ENCODE measurements at regions not wholly inside any gene's neighbourhood (a gene's known extent, or its start where the extent isn't known, plus 50 kb on each side); places are given as distances from the start of the nearest gene placed in this dataset.
"Not testable (repeated sequence)": the region's sequence is repeated elsewhere in the genome, so short reads cannot be mapped to it uniquely, and the experiment has no call there.

DNA sequence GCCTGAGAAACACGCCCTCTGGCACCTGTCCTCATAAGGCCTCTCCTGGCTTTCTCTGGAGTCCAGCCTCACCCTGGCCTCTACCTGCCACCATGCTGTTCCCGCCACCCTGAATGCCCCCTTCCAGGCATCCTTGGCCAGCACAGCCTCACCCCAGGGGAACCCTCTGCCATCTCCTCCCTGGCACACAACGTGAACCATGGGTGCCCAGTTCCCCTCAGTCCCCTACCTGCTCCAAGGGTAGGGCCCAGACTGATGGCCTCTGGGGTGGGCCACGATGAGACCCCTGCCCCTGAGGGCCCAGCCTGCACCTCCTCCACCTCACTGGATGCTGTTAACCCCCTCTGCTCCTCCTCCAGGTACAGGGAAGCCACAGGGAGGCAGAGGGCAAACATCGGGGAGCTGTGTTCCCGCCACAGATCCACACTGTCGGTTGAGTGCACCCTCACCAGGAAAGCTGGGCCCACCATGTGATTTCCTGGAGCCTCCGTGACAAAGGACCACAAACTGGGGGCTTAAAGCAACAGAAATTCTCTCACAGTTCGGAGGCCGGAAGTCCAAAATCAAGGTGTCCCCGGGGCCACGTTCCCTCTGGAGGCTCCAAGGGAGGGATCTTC, 169.6 kb downstream of the BRD1 start:
- no peak for DNase-seq

DNA sequence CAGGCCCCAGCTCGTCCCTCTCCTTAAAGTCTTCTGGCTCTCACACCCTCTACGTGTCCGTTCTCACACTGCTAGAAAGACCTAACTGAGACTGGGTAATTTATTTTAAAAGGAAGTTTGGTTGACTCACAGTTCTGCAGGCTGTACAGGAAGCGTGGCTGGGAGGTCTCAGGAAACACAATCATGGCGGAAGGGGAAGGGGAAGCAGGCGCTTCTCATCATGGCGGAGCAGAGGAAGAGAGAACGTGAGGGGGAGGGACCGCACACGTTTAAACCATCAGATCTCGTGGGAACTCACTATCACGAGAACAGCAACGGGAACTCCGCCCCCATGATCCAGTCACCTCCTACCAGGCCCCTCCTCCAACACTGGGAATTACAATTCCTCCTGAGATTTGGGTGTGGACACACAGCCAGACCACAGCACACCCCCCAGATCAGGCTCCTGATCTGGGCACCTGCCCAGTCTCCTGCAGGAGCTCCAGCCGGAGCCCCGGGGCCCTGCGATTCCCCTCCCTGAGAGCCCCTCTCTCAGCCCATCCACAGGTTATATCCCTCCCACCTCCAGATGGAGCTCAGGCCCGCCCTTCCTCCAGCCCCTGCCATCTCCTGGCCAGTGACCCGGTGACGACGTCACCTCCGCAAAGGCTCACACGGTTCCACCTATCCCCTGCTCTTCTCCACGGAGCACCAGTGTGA, 170.2 kb downstream of the BRD1 start:
- DNase-seq: no peak

DNA sequence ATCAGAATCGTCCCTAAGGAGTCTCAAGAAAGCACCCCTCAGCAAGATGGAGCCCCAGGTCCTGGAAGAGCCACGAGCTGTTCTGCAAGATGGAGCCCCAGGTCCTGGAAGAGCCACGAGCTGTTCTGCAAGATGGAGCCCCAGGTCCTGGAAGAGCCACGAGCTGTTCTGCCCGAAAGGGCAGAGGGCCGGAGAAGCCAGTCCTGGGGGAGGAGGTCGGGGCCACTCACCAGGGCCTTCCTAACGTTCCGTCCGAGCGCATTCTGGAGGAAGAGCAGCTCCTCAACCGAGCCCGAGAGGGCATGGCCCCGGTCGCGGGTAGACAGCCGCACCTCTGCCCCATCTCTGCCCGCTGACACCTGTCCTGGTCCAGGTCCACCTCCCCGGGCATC, 170.8 kb downstream of the BRD1 start:
- not testable (repeated sequence) for DNase-seq

DNA sequence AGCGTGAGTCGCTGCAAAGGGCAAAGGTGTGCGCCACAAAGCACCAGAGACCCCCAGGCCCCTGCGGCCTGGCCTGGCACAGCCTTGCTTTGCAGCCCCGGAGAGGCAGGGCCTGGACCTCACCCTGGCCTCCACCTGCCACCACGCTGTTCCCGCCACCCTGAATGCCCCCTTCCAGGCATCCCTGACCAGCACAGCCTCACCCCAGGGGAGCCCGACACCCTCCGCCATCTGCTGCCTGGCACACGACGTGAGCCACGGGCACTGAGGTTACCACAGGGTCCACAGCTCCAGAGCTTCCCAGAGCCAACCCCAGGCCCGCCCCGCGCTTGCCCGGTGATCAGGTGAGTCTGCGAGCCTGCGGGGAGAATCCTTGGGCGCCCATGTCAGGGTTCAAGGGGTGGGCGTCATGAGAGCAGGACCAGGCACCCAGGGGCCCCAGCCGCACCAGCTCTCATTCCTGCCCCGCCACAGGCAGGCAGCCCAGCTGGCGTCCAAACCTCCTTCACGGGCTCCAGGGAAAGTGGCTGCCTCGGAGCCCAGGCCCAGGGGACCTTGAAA, 171.3 kb downstream of the BRD1 start:
- no peak for DNase-seq

DNA sequence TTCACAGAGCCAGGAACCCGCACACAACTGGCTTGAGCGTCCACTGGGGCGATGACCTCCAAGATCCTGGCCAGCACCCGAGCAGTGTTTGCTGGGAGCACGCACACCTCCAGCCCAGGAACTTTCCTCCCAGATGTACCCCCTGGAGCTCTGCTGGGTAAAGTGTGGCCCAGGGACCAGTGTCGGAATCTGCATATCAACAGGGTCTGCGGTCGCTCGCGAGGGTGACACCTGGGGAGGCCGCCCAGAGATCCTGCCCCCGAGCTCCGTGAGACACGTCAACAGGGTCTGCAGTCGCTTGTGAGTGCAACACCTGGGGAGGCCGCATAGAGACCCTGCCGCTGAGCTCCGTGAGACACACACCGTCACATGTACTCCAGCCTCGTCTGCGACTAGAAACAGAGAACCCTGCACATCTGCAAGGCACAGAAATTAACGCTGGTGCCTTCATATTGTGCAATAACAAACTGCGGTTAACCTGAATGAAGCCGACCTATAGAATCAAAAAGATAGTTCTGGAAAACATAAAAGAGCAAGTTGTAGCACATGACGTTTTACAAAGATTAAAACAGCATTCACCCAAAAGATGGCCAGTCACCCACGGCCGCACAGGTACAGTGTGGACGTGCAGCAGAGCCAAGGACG, 172.4 kb downstream of the BRD1 start:
- no peak for DNase-seq

DNA sequence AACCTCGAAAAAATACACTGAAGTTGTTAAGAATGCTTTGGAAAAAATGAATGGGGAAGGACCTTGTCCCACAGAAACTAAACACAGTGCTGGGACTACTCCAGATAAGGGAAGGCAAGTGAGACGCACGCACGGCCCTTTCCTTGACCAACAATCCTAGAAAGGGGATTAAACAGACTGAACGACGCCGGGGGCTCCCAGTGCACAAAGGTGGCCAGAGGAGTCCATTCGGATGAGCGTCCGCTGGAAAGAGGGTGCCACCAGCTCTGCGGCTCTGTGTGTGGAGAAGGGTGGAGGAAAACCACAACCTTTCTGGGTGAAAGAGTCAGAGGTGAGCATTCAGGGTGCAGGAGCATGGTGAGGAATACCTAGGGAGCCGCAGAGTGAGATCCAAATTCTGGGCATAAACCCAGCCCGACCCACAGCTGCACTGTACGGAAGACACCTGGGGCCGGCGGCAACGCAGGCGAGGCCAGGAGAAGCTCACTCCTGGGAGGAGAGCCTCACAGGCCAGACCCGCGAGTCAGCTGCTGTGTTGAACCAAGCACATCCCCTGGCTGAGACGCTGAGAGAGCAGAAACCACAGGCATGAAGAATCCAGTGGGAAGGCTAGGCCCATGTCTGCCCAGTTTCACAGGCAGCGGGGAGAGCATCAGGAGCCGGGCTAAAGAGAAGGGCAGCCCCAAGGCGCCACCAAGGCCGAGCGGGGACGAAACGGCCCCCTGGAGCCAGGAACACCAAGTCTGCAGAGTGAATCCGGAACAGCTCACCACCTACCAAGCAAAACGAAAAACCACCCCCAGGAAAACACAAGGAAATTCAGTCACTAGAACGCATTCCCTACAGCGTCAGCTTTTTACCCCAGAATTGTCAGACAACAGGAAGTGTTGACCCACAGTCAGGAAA, 177.1 kb downstream of the BRD1 start:
- DNase-seq: no peak

DNA sequence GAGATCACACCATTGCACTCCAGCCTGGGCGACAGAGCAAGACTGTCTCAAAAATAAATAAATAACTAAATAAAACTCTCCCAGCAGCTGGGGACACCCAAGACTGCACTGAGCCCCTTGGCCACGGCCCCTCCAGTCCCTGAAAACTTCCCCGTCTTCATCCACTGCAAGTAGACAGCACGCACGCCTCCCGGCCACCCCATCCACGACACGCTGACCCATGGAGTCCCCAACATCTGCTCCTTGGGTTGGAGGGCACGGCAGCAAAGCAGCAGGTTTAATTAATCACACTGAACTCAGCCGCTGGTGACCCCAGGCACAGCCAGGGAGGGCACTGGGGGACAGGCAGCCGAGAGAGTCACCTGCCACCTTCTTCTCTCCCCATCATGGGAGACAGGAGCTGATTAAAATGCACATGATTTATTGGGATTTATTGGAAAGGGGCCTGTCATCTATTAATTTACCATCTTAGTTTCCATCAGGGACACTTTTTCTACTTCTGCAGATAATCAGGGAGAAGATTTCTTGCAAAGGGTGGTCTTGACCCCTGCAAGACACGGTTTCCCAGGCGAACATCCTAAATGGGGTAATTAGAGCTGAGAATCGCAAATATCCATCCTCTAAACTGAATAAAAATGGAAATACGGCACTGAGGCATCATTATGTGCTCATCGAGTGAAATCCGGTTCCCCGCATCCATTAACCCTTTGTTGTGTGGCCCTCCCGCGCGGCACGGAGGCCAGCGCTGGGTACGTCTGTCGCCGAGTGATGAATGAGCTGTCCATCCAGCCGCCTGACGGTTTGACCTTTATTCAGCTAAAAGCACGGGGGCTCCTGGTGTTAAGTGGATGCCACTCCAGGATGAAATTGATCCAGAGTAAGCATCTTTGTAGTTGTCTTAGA, 178.3 kb downstream of the BRD1 start:
- no peak for DNase-seq

DNA sequence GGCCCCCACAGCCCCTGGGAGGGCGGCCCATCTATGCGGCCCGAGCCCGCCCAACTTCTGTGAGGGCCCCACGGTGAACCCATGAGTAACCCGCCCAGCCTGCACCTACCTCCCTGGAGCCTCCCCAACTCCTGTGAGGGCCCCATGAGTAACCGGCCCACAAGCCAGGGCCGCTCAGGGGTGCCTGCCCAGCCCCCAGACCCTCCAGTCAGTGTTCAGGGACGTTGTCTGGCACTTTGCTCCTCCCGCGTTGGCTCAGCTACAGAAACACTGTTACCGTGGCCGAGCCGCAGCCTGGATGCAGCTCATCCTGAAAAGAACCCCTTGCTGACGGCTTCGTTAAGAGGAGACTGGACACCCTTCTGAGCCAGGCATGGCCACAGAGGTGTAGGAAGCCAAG, 179.6 kb downstream of the BRD1 start:
- DNase-seq: no peak

DNA sequence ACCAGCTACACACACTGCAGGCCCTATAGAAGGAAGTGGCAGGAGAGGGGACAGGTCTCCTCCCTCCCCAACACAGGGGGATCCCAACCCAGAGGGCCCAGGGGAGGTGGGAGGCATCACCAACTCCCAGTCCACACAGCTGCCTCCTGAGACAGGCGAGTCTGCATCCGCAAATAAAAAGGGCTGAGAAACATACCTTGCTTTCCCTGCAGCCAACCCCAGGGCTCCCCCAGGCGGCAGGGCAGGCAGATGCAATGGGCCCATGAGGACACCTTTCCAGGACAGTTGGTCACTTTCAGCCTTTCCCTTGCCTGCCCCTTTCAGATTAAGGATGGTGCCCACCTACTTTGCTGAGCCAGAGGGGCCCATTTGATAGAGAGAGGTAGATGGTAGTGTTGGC, 180.0 kb downstream of the BRD1 start:
- no peak for DNase-seq

DNA sequence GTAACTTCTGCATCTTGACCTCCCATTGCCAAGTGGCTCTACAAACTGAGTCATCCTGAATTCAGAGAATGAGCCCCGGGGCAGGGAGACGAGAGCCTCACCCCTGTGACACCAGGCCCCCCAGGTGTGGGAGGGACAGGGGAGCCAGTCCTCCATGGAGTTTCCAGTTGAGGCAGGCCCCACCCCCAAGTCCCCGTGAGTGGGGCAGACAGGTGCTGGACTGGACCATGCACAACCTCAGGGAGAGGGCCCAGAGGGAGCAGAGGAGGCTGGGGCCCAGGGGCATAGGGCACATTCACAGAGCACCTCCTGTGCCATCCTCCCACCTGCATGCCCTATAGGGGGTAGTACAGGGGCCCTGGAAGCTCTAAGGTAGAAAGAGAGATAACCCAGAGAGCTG, 180.8 kb downstream of the BRD1 start:
- DNase-seq: no peak

DNA sequence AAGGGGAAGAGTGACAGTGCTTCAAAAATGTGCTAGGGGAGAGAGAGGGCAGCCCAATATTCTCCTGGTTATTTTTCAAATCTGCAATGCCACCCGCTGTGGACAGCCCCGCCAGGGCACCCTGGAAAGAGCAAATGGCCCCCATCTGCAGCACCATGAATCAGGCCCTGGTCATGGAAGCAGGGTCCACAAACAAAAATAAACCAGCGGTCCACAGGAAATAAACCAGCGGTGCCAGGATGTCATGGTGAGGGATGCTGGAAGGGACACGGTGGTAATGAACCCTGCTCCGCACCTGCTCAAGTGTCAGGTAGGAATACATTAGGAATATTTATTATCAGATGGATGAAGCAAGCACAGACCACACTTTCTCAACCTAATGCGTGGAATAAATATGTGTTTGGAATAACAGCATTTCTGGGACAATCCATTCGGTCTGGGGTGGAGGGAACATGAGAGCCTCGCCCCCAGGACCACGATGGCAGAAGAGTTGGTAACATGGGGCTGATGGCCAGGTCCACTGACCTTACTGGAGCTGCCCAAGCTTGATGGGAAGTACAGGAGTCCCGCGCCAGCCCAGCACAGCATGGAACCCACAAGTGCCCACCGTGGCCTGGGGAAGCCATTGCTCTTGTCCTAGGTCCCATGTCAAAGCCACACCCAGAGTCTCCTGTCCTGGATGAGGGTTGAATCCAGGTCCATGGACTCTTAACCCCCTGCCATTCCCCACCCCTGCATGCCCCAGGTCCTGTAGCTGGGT, 181.7 kb downstream of the BRD1 start:
- DNase-seq: no peak

DNA sequence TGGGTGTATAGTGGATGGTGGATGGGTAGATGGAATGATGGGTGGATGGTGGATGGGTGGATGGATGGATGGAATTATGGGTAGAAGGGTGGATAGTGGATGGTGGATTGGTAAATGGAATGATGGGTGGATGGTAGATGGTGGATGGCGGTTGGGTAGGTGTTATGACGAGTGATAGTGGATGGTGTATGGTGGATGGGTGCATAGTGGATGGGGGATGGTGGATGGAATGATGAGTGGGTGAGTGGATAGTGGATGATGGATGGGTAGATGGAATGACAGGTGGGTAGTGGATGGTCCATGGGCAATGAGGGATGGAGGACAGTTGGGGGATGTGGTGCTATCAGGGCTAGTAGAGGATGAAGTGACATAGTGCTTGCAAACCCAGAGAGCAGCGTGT, 182.4 kb downstream of the BRD1 start:
- DNase-seq: no peak

DNA sequence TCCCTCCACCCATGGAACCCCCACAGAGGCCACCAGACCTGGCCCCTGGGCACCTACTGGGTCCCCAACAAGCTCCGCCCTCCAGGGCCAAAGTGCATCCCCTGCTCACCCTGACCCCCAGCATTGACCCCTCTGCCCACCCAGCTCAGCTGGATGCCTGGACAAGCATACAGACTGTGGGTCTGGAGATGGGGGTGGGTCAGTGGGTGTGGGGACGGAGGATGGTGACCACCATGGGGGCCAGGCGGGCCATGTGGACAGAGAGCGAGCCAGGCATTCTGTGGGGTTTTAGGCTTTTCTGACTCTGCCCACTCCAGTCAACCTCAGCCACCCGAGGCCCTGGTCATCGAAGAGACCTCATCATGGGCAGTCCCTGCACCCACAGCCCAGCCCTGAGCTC, 183.7 kb downstream of the BRD1 start:
- DNase-seq: no peak

DNA sequence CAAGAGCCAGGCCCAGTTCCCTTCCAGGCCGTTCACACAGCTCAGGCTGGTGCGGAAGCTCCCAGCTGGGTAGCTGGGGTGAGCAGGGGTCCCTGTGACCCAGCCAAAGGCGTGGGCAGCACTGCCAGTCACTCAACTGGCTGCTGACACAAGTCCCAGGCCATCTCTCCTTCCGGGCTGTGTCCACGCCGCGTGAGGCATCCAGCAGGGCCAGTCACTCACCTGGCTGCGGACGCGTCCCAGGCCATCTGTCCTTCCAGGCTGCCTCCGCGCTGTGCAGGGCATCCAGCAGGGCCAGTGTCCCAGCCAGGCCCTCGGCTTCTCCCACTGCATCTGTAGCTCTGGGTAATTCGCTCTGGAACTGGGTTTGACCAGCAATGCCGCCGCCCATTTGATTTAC, 184.2 kb downstream of the BRD1 start:
- no peak for DNase-seq

DNA sequence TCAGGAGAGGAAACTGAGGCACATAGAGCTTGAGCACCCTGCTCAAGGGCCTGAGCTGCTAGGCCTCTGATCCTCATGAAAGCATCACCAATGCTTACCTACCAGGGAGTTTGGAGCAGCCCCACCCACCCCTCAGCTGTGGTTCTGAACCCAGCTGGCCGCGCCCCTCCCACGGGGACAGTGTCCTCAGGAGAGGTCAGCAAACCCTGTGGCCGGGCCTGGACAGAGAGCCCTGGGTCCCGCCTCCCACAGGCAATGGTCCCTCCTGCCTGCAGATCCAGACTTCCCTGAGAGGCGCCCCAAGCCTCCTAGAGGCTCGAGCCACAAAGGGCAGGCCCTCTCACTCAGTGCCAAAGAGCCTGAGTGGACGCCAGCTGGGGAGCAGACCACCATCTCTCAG, 184.9 kb downstream of the BRD1 start:
- DNase-seq: no peak

DNA sequence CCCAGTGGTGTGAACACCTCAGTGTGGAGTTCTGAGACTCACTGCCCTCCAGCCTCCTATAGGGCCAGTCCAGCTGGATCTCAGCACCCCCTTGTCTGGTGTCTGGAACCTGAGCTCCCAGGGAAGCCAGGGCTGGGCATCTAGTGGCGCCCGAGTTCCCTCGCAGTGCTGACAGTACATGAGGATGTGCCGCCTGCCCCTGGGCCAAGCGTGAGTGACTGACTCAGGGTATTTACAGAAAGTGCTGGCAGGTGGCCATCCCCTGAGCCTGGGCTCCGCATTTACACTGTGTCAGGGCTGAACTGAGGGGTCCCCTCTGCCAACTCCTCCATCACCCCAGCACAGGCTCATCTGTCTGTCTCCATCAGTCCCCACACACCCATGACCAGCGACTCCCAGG, 185.3 kb downstream of the BRD1 start:
- no peak for DNase-seq

DNA sequence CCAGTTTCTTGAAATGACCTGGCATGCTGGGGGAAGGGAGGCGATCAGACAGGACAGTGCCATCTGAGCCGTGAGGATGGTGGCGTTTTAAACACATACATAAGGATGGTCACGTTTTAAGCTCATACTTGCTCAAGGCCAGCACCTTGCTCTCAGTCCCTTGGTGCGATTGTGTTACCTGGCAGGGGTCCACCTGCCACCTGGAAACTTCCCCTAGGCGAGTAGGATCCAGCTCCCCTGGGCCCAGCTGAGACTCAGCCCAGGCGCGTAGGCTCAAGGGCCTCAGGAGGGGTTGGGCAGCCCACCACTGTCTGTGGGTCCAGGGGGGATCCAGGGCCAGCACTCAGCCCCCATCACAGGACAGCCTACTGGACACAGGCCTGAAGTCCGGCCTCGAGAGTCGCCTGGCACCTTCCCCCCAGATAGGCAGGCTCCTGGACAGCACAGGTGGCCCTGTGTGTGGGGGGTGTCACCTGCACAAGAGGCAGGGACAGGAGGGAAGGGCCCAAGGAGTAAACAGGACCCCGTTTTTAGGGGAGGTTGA, 185.8 kb downstream of the BRD1 start:
- DNase-seq: no peak

DNA sequence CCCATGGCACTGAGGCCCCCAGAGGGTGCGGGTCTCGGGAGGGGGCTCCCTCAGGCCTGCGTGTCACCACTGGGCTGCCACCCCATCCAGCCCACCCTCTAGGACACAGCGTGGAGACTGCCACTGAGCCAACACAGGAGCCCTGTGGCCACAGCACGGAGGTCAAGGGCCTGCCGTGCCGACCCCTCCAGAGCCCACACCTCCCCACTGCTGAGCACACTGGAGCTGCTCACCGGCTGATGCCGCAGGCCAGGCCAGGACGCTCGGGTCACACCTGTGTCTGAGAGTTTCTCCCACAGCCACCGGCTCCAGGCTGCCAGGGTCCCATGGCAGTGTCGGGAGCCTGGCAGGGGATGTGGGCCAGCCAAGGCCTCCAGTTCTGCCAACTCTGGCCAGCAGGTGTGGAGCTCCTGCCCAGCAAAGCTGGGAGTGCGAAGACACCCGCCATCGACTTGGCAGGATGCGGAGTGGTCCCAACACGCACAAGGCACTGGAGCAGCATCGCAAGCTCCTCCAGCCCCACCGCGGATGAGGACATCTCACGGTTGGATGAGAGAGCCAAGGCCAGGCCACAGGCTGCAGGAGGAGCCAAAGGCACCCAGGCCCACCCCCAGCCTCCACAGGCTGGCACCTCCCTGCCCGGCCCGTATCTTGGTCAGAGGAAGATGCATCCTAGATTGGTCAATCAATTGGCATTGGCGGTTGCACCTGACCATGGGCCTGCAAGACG, 187.1 kb downstream of the BRD1 start:
- no peak for DNase-seq

DNA sequence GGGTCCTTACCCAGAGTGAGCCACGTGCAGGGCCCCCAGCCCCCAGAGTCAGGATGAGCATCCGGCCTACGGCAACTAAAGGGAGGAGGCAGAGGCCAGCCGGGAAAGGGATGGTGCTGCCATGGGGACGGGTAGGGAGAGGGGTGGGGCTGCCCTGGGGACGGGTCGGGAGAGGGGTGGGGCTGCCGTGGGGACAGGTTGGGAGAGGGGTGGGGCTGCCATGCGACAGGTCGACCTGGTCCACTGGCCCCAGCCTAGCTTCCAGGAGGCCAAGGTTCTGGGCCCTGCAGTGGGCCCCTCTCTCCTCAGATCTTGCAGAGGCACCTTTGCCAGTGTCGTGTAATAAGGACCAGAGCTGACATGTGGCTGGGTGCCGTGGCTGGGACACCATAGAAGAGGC, 187.7 kb downstream of the BRD1 start:
- DNase-seq: no peak

DNA sequence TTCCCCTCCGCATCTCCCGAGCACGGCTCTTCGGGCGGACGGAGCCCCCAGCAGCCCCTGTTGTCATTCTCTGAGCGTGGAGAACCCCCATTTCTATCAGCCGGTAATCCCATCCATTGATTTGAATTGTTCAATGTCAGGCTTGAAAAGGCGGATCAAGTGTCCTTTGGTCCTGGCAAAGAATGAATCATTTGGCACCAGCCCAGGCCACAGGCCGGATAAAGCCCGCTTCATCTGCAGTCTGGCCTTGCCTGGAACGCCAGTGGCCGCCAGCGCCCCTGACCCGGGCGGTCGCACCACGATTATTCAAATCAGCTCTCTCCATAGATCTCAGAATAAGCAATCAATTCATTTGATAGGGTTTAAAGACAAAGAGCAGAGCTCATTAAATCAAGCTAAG, 188.9 kb downstream of the BRD1 start:
- DNase-seq: peak; percentile 22
